HG03103 (cell line): ENCODE measurements at regions not wholly inside any gene's neighbourhood (a gene's known extent, or its start where the extent isn't known, plus 50 kb on each side); places are given as distances from the start of the nearest gene placed in this dataset.

ENCODE experiments used
- ATAC-seq: cut with Tn5 transposase; IDR thresholded peaks from one replicate; pipeline ENCODE4 v1.9.1; 2021; ENCODE audit warnings: low read depth; ENCODE audit not compliant: unreplicated experiment

DNA sequence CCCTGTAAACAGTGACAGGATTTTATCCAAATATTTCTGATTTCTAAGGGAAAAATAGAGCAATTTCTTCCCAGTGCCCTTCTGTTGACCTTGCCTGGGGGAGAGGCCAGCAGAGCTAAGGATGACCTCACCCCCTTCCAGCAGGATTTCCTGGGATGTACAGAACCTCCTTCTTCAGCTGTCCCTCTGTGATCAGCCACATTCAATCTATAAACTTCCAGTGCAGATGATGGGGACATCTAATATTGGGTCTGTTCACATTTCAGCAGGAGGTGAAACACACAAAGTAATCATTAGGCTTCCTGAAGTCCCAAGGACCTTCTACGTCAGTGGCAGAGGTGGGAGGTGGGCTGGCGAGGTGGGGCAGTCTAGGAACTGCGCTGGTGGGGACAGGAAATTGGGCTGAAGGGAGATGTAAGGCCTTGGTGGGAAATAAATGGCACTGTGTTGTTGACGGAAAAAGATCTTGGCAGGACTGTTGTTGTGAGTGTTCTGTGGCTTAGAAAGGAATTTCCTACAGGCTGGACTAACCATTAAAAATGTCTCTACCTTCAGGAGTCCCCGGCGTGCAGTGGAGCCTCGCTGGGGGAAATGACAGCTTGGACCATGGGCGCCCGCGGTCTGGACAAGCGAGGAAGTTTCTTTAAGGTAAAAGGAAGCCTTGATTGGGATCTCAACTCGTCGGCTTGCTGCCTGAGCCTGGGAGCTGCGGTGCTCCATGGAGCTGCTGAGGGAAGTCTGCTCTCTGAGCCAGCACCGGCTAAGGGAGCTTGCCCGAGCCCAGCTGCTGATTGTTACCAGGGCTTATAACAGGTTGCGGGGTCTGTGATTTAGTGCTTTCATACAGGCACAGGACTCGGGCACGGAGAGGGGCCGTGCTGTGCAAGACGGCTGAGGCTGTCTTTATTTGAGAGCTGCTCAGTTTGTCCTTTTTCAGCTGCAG is 127.9 kb upstream of the NAA20 start:
- ATAC-seq, result no peak

DNA sequence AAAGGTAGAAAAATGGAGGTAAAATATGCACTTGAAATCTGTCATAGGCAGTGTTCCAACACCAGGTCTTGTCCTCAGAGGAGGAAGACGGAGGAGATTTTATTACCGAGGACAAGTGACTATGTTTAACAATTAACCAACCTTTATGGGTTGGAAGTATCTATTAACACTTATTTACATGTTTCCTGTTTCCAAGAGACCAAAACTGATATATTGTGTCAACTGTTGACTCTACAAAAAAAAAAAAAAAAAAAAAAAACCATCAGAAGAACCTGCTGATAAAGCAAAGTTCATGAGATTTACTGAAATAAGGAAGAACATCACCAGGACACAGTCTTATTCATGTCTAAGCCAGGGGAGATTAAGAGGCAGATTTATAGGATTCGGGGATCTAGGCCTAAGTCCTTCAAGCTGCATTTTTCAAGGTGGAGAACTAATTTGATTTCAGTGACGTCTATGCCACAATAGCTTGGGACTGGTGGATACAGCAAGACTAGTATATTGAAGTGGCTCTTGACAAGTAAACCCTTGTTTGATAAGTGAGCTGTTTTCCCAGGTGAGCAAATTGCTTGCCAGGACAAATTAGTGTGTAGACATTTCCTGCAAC is 126.6 kb upstream of the NAA20 start:
- ATAC-seq, result no peak

DNA sequence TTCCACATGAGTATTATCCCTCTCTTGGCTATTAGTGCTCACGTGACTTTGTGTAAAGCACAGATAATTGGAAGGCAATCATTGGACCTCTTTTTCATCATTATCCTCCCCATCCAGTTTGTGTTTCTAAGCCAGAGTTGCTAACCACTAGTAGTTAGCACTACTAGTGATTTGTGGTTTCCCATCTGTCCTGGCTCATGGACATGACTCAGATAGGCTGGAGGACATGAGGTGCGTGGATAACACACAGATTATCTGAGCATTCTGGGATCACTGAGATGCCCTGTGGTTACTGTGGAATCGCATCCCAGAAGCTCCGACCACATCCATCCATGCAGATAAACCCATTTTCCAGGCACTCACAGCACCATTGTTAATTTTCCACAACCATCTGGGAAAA is 123.8 kb upstream of the NAA20 start:
- ATAC-seq, result no peak

DNA sequence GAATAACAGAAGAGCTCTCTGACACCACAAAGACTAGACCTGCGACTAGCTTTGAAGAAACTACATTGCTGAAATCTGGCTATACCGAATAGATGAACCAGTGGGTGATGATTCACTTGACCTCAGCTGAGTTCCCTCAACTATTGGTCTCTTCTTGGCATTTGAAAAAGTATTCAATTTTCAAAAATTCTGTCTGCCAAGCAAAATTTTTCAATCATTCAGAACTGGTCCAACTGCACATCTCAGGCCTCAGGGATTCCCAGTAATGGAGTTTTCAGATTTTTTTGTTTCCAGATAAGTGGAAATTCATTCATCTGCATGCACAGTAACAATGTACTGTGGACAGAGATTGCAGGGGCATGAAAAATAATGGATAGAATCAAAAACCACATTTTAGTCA is 121.4 kb upstream of the NAA20 start:
- no peak for ATAC-seq

DNA sequence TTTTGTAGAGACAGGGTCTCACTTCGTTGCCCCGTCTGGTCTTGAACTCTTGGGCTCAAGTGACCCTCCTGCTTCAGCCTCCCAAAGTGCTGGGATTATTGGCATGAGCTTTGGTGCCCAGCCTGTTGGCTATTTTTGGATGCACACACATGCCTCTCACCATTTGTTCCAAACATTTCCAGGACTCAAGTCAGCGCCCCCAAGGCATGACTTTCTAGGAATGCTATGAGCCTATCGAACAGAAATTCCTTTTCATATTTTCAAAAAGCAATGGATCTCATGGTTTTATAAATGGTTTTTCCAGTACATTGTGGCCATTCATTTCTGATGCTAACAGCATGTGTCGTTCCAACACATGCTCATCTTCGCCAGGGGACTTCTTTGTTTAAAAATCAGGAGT is 119.3 kb upstream of the NAA20 start:
- ATAC-seq, result no peak

DNA sequence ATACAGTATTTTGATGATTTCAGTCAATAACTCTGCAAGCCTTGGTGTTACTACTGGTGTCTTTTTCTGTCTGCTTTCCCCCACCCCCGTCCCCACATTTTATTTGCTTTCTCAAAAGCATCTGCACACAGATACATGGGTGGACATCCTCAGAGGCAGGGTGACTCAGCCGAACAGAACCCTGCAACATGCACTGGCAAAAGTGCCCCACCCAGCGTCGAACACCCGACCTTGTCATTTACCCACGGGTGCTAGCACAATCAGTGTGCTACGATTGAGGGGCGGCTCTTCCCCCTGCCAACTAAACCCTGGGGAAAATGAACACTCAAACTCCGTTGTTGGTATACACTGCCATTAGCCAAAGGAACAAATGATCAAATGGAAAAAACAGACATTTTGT is 115.9 kb upstream of the NAA20 start:
- ATAC-seq, result no peak

DNA sequence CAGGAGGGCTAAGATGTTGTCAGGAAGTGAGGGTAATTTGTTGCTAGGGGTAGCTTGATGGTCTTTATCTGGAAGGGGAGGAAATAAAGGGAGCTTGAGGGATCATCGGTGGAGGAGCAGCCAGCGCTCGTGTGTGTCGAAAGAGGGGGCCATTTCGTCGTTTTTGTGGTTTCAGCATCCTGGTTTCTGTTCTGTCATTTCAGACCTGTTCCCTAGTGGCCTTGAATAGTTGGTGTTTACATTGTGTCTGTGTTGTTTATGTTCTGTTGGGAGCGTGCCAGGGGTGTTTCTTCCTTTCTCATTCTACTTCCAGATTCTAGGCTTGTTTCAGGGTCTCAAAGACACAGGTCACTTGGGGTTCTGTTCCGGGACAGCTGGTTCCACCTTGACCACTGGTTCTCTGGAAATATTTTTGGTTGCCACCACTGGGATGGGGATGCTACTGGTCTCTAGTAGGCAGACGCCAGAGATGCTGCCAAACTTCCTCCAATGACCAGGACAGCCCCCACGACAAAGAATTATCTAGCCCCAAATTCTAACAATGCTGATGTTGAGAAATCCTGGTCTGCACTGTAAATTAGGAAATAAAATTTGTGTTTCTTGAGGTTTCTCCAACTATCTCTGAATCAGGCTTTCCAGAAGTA is 113.9 kb upstream of the NAA20 start:
- peak; percentile 95 for ATAC-seq

DNA sequence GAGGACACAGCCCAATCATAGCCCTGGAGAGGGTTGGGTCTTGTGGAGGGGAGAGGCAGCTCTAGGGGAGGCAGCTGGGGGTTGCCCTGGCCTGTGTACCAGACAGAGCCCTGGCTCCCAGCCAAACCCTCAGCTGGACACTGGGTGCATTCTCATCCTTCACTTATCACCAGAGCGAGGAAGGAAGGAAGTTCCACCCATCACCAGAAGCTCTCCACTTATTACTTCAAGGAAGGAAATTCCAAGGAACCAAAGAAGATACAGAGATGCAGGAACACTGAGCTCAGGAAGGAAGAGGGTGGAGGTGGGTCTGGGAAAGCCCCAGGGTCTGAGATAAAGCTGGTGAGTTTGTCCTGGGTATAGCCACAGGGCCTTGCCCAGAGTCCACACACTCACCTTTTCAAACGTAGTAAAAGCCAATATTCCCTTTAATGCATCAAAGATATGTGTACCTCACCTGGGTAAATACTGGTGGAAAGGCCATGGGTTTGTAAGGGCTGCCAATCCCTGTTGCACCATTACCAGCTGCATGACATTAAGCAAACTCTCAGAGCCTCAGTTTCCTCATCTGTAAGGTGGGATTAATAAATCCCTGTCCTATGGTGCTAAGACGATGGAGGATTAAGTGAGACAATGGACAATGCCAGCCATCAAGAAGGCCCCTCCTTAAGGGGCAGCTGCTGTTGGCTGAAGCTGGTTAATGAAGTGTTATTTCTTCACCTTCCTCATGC is 109.7 kb upstream of the NAA20 start:
- ATAC-seq, result no peak

DNA sequence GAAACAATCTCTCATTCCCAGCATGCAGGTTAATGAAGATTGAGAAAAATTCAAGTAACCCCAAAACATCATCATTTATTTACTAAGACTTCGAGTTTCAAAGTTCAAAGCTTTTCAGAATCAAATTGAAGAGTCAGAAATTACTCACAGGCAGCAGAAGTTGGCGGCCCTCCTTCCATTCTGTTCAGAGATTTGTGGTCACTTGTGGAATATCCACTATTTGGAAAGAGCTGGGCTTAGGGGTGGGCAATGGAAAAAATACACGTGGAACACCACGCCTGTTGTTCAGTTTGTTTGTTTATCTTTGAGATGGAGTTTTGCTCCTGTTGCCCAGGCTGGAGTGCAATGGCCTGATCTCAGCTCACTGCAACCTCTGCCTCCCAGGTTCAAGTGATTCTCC is 108.6 kb upstream of the NAA20 start:
- ATAC-seq, result no peak

DNA sequence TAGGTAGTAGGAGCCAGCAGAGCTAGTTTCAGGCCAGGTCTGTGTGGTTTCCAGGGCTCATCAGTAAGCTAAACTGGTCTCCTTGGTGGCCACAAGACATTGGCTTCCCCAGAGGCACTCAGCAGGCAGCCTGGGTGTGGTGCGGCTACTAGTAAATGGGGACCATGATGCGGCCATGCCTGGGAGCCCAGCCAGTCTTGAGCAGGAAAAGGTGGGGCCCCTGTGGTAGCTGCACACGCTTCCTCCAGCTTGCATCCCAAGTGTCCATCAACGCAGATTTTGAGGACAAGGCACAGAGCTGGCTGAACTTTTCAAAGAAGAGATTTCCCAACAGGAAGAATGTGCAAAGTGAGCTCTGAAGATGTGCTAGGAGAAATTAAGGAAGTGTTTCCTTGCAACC is 107.4 kb upstream of the NAA20 start:
- no peak for ATAC-seq

DNA sequence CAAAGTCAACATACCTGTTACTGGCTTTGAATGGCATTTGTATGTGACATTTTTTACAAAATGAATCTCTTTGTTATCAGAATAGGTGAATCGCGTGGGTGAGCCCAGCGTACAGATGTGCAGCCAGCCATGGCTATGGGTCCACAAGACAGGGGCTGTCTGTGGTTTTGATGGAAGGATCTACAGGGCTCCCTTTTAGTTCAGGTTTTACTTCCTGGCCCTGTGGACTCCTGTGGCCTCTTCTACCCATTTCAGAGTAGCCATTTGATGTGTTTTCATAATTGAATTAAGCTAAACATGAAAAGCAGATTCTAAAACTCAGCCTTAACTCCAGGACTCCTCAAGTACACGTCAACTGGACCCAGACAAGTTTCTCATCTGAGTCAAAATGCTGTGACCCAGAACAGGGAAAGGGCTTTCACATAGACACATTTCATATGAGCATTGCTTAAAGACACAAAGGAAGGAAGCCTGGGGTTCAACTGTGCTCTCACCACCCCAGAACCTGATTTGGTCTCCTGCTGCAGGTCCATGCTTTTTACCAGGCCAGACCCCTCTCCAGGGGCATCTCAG is 105.3 kb upstream of the NAA20 start:
- peak; percentile 69 for ATAC-seq

DNA sequence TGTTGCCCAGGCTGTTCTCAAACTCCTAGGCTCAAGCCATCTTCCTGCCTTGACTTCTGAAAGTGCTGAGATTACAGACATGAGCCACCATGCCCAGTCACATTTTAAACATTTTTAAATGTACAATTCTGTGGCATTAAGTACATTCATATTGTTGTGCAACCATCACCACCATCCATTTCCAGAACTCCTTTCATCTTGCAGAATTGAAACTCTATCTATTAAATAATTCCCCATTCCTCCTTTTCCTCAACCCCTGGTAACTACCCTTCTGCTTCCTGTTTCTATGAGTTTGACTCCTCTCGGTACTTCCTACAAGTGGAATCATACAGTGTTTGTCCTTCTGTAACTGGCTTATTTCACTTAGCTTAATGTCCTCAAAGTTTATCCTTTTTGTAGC is 103.8 kb upstream of the NAA20 start:
- no peak for ATAC-seq

DNA sequence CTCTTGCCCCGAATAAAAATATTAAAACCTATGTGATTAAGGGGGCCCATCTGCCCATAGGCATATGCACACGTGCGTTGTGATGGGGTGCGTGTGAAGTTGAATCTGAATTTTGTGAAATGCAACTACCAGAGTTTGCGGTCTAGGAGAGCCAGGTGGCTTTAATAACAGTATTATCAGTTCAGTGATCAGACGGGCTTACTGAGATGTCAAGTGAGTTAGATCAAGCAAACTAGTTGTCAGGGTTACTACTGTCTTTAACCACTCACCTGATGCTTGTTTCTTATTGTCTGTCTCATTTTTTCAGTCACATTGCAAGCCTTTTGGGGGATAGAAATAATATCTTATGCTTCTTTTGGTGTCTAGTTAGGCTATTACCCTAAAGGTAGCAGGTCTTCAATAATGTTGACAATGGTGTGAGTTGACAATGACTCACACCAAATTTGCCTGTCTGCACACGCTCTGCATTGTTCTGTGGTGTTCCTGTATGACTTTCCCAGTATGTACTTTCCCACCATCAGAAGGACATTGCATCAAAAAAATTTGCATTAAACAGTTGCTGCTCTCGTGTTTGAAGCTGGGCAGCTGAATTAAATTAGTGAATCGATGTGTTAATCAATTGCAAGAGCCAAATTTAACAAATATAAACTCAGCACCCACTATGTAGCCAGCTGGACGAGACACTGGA is 103.1 kb upstream of the NAA20 start:
- ATAC-seq, result no peak

DNA sequence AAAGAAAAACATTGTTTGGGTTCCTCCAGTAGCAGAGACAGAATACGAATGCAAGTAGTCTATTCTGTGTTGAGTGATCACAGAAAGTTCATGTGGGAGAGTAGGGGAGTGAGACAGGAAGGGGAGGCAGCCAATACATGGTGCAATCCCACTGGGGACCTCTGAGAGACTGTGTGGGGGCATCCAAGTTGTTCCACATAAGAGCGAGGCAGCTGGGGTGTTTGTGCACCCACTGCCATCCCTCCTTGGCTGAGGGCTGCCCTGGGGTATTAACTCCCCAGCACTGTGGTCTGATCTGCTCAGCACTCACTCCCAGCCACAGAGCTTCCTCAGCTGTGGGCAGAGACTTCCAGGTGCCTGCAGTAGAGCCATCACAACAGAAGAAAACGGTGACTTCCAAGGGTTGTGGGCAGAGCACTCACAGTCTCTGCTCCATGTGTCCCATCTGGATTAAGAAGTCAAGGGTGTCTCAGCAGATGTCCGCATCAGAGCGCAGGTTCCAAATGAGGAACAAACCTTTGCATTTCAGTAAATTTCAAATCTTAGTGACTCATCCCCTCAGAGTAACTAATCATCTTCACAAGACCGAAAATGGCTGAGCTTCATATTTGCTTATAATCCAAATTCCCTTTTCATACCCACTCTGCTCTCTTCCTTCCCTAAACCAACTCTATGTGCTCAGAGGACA is 101.9 kb upstream of the NAA20 start:
- no peak for ATAC-seq

DNA sequence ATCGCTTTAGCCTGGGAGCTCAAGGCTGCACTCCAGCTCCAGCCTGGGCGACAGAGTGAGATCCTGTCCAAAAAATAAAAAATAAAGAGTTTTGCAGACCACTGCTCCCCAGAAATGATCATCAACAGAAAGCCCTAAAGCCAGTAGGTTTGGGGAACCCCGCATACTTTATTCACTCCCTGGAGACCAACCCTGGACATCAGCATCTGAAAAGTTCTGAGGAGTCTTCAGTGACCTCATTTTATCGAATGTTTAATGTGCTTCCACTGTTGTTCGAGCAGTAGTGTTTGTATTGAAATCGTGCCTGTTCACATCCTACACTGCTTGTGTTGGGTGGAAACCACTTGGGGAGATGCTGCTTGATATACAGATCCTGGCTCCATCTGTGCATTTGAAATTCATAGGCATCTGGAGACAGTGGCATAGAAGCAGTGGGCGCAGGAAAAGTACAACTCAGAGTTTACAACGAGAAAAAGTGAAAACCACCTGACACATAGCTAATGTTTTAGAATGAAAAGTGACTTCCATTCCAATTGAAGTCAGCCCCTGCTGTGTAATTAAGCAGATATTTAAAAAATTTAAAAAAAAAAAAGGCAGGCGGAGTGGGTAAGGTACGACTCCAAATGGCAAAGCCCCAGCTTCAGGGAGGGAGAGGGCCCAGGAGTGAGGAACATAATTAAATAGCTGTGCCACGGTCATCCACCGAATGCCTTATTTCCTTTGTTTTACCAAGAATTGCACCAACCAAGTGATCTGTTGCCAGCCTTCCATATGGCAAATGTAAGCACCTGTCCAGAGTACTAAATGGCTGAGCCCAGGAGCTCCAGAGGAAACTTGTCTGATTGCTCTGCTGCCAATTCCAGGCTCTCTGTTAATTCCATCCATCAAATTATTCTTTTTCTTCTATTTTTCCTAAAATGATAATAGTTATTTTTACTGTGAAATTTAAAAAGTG is 100.4 kb upstream of the NAA20 start:
- no peak for ATAC-seq

DNA sequence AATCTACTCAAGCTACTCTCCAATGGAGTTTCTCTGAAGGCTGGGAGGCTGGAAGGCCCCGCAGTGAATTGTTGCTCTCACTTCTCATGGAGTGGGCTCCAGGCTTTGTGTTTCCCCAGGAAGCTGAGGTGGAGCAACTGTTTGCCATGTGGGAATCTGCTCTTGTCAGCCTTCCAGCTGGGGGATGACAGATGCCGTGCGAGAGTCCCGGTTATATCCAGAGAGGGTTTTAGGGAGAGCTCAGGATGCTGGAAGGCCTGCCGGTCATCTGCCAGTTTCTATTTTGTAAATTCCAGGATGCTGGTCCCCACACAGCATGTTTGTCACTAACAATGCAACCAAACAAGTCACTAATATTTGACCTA is 98.2 kb upstream of the NAA20 start:
- ATAC-seq, result no peak

DNA sequence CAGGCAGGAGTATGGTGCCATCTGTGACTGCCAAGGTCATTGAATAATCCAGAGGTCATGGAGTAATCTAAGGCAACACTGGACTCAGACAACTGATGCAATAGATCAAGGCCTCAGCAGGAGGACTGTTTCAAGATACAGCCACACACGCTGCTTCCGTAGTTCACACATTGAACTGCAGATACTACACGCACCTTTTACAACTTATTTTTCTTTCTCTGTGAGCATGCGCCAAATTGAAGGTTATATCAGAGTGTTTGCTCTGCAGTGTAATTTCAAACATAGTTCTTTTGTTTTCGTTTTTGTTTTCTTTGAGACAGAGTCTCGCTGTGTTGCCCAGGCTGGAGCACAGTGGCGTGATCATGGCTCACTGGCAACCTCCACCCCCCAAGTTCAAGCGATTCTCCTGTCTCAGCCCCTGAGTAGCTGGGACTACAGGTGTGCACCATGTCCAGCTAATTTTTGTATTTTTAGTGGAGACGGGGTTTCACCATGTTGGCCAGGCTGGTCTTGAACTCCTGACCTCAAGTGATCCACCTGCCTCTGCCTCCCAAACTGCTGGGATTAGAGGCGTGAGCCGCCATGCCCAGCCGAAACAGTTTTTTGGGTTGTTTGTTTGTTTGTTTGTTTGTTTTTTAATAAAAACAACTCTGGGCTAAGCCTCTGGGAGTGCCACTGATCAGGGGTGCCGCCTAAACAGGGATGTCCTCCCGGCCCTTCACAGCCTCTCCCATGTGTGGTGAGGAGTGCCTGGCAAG is 96.6 kb upstream of the NAA20 start:
- no peak for ATAC-seq

DNA sequence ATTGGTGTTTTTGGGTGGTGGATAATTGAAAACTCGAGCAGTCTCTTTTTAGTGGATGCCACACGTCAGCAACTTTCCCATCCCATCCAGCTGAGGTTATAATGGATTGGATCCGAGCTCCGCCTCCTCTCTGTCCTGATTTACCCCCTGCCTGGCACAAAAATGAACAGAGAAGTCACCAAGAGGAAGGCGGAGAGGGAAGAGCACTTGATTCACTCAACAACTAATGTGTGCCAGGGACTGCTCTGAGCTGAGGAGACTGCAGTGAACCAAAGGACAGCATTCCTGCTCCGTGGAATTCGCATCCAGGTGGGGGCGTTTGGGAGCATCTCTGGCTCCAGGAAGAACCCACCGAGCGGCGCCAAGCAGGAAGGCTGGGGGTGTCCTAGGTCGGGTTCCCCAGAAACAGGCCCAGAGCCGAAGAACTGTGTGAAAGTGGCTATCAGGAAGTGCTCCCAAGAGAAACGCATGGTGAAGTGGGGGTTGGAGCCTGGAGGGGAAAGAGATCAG is 95.8 kb upstream of the NAA20 start:
- no peak for ATAC-seq
